GM19240 (cell line): ENCODE measurements at regions not wholly inside any gene's neighbourhood (a gene's known extent, or its start where the extent isn't known, plus 50 kb on each side); places are given as distances from the start of the nearest gene placed in this dataset.
"Not testable (repeated sequence)": the region's sequence is repeated elsewhere in the genome, so short reads cannot be mapped to it uniquely, and the experiment has no call there.

ENCODE experiments used
- DNase-seq: peaks from one replicate; pipeline ENCODE4 v3.0.0; 2011; ENCODE audit warnings: low spot score; ENCODE audit not compliant: insufficient read length

GRCh38 chr6:14977747-14978382, 268.0 kb upstream of the JARID2 start:
- DNase-seq, result no peak

- DNase-seq, result no peak
These were observed 263.9 kb upstream of the JARID2 start for GRCh38 chr6:14981960-14982359.

GRCh38 chr6:14983599-14984518, 262.0 kb upstream of the JARID2 start:
- DNase-seq, result no peak

GRCh38 chr6:14984519-14984853, 261.4 kb upstream of the JARID2 start:
- no peak for DNase-seq

DNA sequence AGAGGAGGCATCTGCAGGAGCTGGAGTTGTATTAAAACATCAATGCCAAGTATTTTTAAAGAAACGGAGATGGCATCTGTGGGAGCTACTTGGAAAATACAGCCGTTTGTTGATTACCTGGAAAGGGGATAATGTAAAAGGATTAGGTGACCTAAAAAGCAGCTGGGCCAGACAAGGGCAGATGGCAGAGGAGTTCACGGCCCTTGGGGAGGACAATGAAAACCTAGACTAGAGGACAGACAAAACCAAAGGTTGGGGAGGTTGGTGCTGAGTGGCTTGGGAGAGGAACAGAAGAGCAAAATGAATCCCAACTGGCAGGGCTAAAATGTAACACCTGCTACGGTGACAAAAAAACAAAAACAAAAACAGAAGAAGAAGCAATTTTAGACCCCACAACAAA, 260.5 kb upstream of the JARID2 start:
- DNase-seq, result no peak

DNA sequence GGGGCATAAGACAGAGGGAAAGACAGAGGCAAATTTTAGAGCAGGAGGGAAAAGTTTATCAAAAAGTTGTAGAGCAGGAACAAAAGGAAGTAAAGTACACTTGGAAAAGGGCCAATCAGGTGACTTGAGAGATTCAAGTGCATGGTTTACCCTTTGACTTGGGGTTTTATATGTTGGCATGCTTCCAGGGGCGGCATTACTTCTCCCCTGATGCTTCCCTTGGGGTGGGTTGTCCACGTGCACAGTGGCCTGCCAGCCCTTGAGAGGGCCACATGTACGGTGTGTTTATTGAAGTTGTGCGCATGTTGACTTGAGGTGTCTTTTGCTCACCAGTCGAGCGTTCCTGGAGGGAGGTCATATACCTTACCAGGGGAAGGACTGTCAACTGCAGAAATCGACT, 259.5 kb upstream of the JARID2 start:
- no peak for DNase-seq

DNA sequence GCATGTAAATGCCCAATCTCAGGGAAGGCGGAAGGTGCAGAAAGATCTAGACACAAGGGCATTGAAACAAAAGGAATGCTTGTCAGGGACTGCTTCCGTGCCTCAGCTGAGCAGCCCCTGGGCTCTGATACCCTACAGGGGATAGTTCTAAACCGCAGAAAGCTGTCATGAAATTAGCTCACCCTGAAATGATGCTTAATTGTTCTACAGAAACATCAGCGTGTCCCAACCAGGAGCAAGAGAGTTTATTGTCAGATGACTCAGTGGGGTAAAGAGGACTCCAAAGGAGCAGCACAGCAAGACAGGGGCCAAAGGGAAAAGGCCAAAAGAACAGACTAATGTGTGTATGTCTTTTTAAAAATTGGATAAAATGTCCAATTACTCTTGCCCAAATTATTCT, 258.4 kb upstream of the JARID2 start:
- no peak for DNase-seq

GRCh38 chr6:14992382-14992781, 253.5 kb upstream of the JARID2 start:
- no peak for DNase-seq

- no peak for DNase-seq
These were observed 250.7 kb upstream of the JARID2 start for GRCh38 chr6:14995208-14995607.

- no peak for DNase-seq
These were observed 249.8 kb upstream of the JARID2 start for GRCh38 chr6:14995966-14996602.

DNA sequence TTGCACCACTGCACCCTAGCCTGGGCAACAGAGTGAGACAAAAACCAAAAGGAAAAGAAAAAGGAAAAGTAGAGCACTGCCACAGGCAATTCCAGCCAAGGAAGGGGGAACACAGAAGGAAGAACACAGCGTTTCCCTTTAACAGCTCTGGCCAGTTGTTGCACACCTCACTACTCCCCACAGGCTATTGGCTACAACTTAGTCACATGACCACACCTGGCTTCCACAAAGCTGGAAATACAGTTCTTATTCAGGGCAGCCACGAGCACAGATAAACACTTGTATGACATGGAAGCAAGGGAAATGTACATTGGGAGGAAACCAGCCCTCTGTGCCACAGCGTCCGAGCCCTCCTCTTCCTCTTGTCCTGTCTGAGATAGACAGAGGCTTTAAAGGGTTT, 249.0 kb upstream of the JARID2 start:
- no peak for DNase-seq

DNA sequence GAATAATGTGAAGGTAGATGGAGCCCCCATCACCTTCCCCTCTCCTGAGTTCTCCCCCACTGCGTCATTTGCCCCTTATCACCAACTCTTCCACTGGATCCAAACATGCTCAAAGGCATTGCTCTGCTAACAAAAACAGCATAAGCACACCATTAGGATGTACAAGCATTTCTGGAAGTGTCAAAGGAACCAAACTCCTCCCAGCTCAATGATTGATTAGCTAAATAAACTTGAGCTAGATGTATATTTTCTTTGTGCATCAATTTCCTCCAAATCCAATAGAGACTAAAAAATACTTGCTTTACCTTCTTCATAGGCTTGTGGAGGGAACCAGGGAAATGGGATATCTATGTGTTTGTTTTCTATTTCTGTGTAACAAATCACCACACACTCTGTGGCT, 248.4 kb upstream of the JARID2 start:
- DNase-seq, result no peak

DNA sequence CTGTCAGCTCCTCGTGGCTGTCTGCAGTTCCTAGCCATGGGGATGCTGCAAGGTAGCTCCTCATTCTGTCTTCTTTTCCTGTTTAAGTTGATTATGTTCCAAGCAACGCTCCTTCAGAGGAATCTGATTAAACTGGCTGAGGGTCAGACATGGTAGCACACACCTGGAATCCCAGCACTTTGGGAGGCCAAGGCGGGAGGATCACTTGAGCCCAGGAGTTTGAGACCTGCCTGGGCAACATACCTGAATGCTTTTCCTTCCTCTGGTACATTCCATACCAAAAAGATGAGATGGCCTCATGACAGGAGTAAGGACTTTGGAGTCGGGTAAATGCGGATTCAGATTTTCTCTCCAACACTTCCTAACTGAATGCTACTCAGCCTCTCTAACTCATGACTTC, 246.8 kb upstream of the JARID2 start:
- DNase-seq, result no peak

GRCh38 chr6:15001326-15001910, 244.5 kb upstream of the JARID2 start:
- DNase-seq, result no peak

DNA sequence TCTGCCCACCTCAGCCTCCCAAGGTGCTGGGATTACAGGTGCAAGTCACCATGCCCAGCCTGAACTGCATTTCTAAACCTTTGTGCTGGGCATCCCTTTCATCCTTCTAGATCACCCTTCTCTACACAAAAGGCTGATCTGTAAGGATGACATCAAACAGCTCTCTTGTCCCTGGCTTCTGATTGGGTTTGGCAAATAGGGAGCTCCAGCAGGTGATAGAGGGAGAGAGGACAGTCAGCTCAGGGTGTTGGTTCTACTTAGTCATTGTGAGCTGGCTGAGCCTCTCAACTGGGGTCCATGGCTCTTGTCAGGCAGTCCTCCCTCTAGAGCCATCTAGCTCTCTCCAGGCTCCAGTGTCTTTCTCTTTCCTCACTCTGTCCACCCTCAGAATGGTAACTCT, 237.6 kb upstream of the JARID2 start:
- DNase-seq, result no peak

GRCh38 chr6:15014958-15015357, 230.9 kb upstream of the JARID2 start:
- no peak for DNase-seq

DNA sequence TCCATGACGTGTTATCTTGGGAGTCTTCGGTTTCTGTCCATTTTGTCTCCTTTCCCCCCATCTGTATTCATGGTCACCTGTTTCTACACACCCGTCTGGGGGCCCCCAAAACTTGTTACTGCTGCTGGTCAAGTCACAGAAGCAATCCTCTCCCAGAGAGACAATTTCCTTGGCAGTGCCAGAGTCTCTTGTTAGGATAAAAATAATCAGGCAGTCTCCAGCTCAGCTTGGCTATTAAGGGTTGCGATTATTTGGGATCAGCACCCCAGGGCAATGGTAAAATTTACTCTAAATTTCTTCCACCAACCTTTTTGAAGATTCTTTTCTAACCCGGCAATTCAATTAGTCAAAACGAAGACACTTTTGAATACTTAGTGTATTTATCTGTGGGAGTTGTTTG, 229.1 kb upstream of the JARID2 start:
- DNase-seq, result no peak

DNA sequence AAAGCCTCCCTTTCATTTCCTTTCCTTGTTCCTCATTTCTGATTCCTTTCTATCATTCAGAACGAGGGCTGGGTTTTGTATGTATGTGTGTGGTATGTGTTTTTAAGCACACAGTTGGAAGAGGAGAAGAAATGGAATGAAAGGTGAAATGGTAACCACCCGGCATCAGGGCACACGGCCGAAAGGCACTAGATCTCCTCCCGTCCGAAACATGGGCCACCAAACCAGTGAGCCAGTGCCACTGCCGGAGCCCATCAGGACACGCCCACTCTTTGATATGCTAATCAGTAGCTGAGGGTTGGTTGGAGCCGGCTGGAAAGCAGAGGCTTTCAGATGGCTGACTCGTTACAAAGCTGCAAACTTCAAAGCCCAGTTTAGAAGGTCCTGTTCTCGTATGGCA, 228.6 kb upstream of the JARID2 start:
- no peak for DNase-seq

DNA sequence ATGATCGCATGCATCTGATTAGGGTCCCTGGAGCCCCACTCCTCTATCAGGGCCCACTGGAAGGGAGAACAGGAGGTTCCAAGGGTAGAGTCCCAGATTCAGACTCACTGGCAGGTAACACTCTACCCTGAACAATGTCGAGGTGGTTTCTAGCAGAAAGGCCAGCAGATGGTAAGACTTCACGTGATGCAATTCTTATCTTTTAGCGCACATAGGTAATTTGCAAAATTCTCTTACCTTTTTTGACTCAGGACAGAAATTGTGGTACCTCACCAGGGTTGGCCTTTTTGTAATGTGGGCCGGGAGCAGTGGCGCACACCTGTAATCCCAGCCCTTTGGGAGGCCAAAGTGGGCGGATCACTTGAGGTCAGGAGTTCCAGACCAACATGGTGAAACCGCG, 228.1 kb upstream of the JARID2 start:
- no peak for DNase-seq

- no peak for DNase-seq
These were observed 225.6 kb upstream of the JARID2 start for GRCh38 chr6:15020119-15020770.

GRCh38 chr6:15021074-15021473, 224.8 kb upstream of the JARID2 start:
- DNase-seq, result no peak

DNA sequence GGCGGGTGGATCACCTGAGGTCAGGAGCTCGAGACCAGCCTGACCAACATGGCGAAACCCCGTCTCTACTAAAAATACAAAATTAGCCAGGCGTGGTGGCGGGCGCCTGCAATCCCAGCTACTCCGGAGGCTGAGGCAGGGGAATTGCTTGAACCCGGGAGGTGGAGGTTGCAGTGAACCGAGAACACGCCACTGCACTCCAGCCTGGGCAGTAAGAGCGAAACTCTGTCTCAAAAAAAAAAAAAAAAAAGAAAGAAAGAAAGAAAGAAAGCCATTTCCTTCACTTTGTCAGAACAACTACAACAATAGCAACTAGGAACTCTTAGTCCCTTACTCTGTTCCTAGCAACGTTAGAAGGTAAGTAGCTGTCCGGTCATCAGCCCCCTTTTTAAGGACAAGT, 222.9 kb upstream of the JARID2 start:
- DNase-seq, result not testable (repeated sequence)
